Testis (tissue), 2 donors: ENCODE measurements at regions not wholly inside any gene's neighbourhood (a gene's known extent, or its start where the extent isn't known, plus 50 kb on each side); places are given as distances from the start of the nearest gene placed in this dataset.

Source experiments
- POLR2A ChIP-seq: fragments of 450-650 bp; IDR thresholded peaks from one replicate; pipeline ENCODE4 v1.6.1; 2017; ENCODE audit warnings: antibody characterized with exemption, mild to moderate bottlenecking, moderate library complexity
- TF ChIP-seq, protein P1 (sequence below), 3 experiments: fragments of 450-650 bp in 2 of 3; fragments of 200-600 bp in 1 of 3; sonication (generic) in 1 of 3; IDR thresholded peaks; one replicate each; pipeline ENCODE4 v1.5.1; 2016 to 2019; ENCODE audit warnings: antibody characterized with exemption in 3 of 3, mild to moderate bottlenecking in 2 of 3, moderate library complexity in 1 of 3

DNA sequence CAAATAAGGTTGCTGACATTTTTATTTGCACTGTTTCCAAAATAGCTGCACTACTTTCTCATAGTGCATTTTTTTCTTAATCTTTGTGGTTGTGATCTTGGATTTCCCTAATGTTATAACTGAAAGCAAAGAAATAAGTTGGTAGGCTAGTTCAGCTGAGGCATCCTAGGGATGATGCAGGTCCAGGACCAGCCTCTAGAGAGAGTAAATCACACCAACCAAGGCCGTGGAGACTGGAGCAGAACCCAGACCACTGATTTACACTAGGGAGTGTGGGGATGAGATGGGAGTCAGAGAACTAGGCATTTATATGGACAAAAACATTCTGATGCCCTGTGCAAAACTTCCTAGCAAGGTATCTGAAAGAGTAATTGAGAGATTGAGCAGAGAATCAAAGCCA, 104.5 kb downstream of the URB2 start:
- TF ChIP-seq, protein P1, sequence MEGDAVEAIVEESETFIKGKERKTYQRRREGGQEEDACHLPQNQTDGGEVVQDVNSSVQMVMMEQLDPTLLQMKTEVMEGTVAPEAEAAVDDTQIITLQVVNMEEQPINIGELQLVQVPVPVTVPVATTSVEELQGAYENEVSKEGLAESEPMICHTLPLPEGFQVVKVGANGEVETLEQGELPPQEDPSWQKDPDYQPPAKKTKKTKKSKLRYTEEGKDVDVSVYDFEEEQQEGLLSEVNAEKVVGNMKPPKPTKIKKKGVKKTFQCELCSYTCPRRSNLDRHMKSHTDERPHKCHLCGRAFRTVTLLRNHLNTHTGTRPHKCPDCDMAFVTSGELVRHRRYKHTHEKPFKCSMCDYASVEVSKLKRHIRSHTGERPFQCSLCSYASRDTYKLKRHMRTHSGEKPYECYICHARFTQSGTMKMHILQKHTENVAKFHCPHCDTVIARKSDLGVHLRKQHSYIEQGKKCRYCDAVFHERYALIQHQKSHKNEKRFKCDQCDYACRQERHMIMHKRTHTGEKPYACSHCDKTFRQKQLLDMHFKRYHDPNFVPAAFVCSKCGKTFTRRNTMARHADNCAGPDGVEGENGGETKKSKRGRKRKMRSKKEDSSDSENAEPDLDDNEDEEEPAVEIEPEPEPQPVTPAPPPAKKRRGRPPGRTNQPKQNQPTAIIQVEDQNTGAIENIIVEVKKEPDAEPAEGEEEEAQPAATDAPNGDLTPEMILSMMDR (IDR thresholded peaks at IDR 0.05), result no peak
- TF ChIP-seq POLR2A, result no peak
